Nucleus accumbens (tissue), 56 donors: ENCODE measurements at regions not wholly inside any gene's neighbourhood (a gene's known extent, or its start where the extent isn't known, plus 50 kb on each side); places are given as distances from the start of the nearest gene placed in this dataset.
"Not testable (repeated sequence)": the region's sequence is repeated elsewhere in the genome, so short reads cannot be mapped to it uniquely, and the experiment has no call there.

Experiments used
- DNase-seq, 56 donors: peaks; one replicate each; lab custom pipeline; 2025; lab: John Stamatoyannopoulos, UW

- no peak for DNase-seq
These were observed 261.3 kb downstream of the PARM1 start for GRCh38 chr4:75194180-75194579.

- not testable (repeated sequence) for DNase-seq
These were observed 259.3 kb downstream of the PARM1 start for GRCh38 chr4:75192182-75192581.

- peak in 1 of 56 donors; percentile 0 for DNase-seq
These were observed 256.9 kb downstream of the PARM1 start for GRCh38 chr4:75189711-75190335.

- DNase-seq: no peak
These were observed 248.2 kb downstream of the PARM1 start for GRCh38 chr4:75180790-75181776.

- no peak for DNase-seq
These were observed 247.3 kb downstream of the PARM1 start for GRCh38 chr4:75180217-75180616.

- no peak for DNase-seq
These were observed 246.6 kb downstream of the PARM1 start for GRCh38 chr4:75179510-75179909.

- peak in 3 of 56 donors; percentile 0 to 11 (median 2) for DNase-seq
These were observed 239.6 kb downstream of the PARM1 start for GRCh38 chr4:75172551-75172950.

GRCh38 chr4:75169427-75169826 lies 236.5 kb downstream of the PARM1 start:
- DNase-seq: no peak

- no peak for DNase-seq
These were observed 236.1 kb downstream of the PARM1 start for GRCh38 chr4:75169020-75169419.

- DNase-seq: no peak
These were observed 235.6 kb downstream of the PARM1 start for GRCh38 chr4:75168548-75168947.

GRCh38 chr4:75165100-75165499 lies 232.2 kb downstream of the PARM1 start:
- DNase-seq: not testable (repeated sequence)

- DNase-seq: no peak
These were observed 225.5 kb downstream of the PARM1 start for GRCh38 chr4:75158451-75158850.

- DNase-seq: no peak
These were observed 222.1 kb downstream of the PARM1 start for GRCh38 chr4:75154994-75155393.

- no peak for DNase-seq
These were observed 213.3 kb downstream of the PARM1 start for GRCh38 chr4:75146223-75146622.

GRCh38 chr4:75144475-75144874 lies 211.6 kb downstream of the PARM1 start:
- DNase-seq: no peak

GRCh38 chr4:75142850-75143249 lies 209.9 kb downstream of the PARM1 start:
- DNase-seq: no peak

GRCh38 chr4:75142382-75142781 lies 209.5 kb downstream of the PARM1 start:
- DNase-seq: no peak

GRCh38 chr4:75141162-75141561 lies 208.2 kb downstream of the PARM1 start:
- DNase-seq: no peak

GRCh38 chr4:75137302-75137701 lies 204.4 kb downstream of the PARM1 start:
- no peak for DNase-seq

- no peak for DNase-seq
These were observed 202.3 kb downstream of the PARM1 start for GRCh38 chr4:75135068-75135825.

GRCh38 chr4:75126870-75127269 lies 194.0 kb downstream of the PARM1 start:
- DNase-seq: not testable (repeated sequence)
